K562 (cell line): ENCODE measurements at regions not wholly inside any gene's neighbourhood (a gene's known extent, or its start where the extent isn't known, plus 50 kb on each side); places are given as distances from the start of the nearest gene placed in this dataset.
A peak's percentile ranks its signal among the peaks of the same experiment; 100 is the strongest.

ENCODE experiments used
- CBX3 ChIP-seq, 2 experiments: IDR thresholded peaks; 1 replicate in 1 of 2; 2 replicates in 1 of 2; pipeline ENCODE4 v1.6.1; 2012; ENCODE audit warnings: inconsistent platforms in 2 of 2, low read length in 2 of 2, borderline replicate concordance in 1 of 2, control low read depth in 1 of 2
- CREB3 ChIP-seq: fragments of 450-650 bp; conservative IDR thresholded peaks from 2 replicates; pipeline ENCODE4 v1.6.1; 2016; ENCODE audit warnings: missing genetic modification characterization, low read depth, mild to moderate bottlenecking, missing compliant biosample characterization, moderate library complexity
- FOXP4 ChIP-seq: sonication (generic); formaldehyde crosslinking; IDR thresholded peaks from 2 replicates; pipeline ENCODE4 v1.8.0; 2022; ENCODE audit warnings: mild to moderate bottlenecking, missing genetic modification reagents, borderline replicate concordance
- GATA2 ChIP-seq: sonication (generic); formaldehyde crosslinking; IDR thresholded peaks from 2 replicates; pipeline ENCODE4 v1.4.0; 2020; ENCODE audit warnings: mild to moderate bottlenecking, missing genetic modification reagents
- KHSRP ChIP-seq: fragments of 450-650 bp; IDR thresholded peaks from 2 replicates; pipeline ENCODE4 v1.6.1; 2017
- MLLT1 ChIP-seq, 2 experiments: fragments of 450-650 bp; IDR thresholded peaks; 2 replicates each; pipeline ENCODE4 v1.6.1; 2016
- MTF1 ChIP-seq: fragments of 250-450 bp; sonication (Bioruptor Pico); IDR thresholded peaks from 2 replicates; pipeline ENCODE4 v1.9.0; 2021; ENCODE audit warnings: moderate library complexity, mild to moderate bottlenecking, inconsistent platforms, borderline replicate concordance
- MYBL2 ChIP-seq, 2 experiments: fragments of 450-650 bp in 1 of 2; sonication (generic) in 1 of 2; formaldehyde crosslinking in 1 of 2; IDR thresholded peaks; 2 replicates each; pipeline versions ENCODE4 v1.6.1 to v1.8.1; 2017 to 2022; ENCODE audit warnings: borderline replicate concordance in 1 of 2, inconsistent platforms in 1 of 2, low read depth in 1 of 2, mild to moderate bottlenecking in 1 of 2, missing genetic modification reagents in 1 of 2, moderate library complexity in 1 of 2
- MYNN ChIP-seq, 2 experiments: sonication (generic); formaldehyde crosslinking in 1 of 2; IDR thresholded peaks; 2 replicates each; pipeline versions ENCODE4 v1.5.0 to v1.6.1; 2016 to 2020; ENCODE audit warnings: antibody characterized with exemption in 1 of 2, missing genetic modification reagents in 1 of 2
- PHTF2 ChIP-seq: fragments of 250-450 bp; sonication (Bioruptor Pico); IDR thresholded peaks from 2 replicates; pipeline ENCODE4 v1.5.0; 2021; ENCODE audit warnings: mild to moderate bottlenecking
- POLR2H ChIP-seq: IDR thresholded peaks from 2 replicates; pipeline ENCODE4 v1.6.1; 2016; ENCODE audit warnings: missing genetic modification characterization, low read depth, mild to moderate bottlenecking, control low read depth, missing compliant biosample characterization, moderate library complexity
- POLR3G ChIP-seq: IDR thresholded peaks from 2 replicates; pipeline ENCODE4 v1.6.1; 2011; ENCODE audit not compliant: insufficient read length, insufficient replicate concordance; ENCODE audit errors: extremely low read depth
- PPARD ChIP-seq: fragments of 250-450 bp; sonication (Bioruptor Pico); IDR thresholded peaks from 2 replicates; pipeline ENCODE4 v1.8.0; 2022; ENCODE audit warnings: inconsistent platforms, mild to moderate bottlenecking, moderate library complexity
- PURB ChIP-seq: sonication (generic); formaldehyde crosslinking; IDR thresholded peaks from 2 replicates; pipeline ENCODE4 v1.9.0; 2021; ENCODE audit warnings: low read depth, mild to moderate bottlenecking, missing genetic modification reagents
- SETDB1 ChIP-seq: IDR thresholded peaks from one replicate; pipeline ENCODE4 v1.6.1; 2012; ENCODE audit warnings: low read length, control low read depth, inconsistent platforms
- SFPQ ChIP-seq: fragments of 200-400 bp; formaldehyde crosslinking; IDR thresholded peaks from 2 replicates; pipeline ENCODE4 v1.6.1; 2017; ENCODE audit warnings: mild to moderate bottlenecking, low read depth, low read length, moderate library complexity
- SMAD2 ChIP-seq: fragments of 150-350 bp; IDR thresholded peaks from 2 replicates; pipeline ENCODE4 v1.6.1; 2014; ENCODE audit warnings: low read depth, mild to moderate bottlenecking, low read length
- SREBF1 ChIP-seq: fragments of 150-350 bp; IDR thresholded peaks from 2 replicates; pipeline ENCODE4 v1.6.1; 2014; ENCODE audit warnings: antibody characterized with exemption, low read depth, low read length, borderline replicate concordance
- YBX1 ChIP-seq: fragments of 450-650 bp; IDR thresholded peaks from 2 replicates; pipeline ENCODE4 v1.7.1; 2016; ENCODE audit warnings: mild to moderate bottlenecking
- ZNF165 ChIP-seq: fragments of 250-450 bp; sonication (Bioruptor Pico); IDR thresholded peaks from 2 replicates; pipeline ENCODE4 v1.4.0; 2020; ENCODE audit warnings: borderline replicate concordance
- ZNF740 ChIP-seq, 3 experiments: fragments of 200-800 bp in 1 of 3; sonication (Bioruptor generic) in 1 of 3; sonication (generic) in 1 of 3; formaldehyde crosslinking in 1 of 3; IDR thresholded peaks; 2 replicates each; pipeline versions ENCODE4 v1.6.1 to v1.8.0; 2016 to 2022; ENCODE audit warnings: mild to moderate bottlenecking in 2 of 3, missing compliant biosample characterization in 2 of 3, missing genetic modification characterization in 2 of 3, missing genetic modification reagents in 1 of 3

- TF ChIP-seq SFPQ (no peak), MYNN (IDR thresholded peaks at IDR 0.05) (no peak), MYNN (CRISPR knock-in tag; IDR thresholded peaks at IDR 0.05) (no peak), MTF1 (CRISPR knock-in tag) (no peak), MLLT1 (IDR thresholded peaks at IDR 0.05) (no peak), SETDB1 (no peak), YBX1 (no peak), KHSRP (no peak), MYBL2 (IDR thresholded peaks at IDR 0.05; ENCODE audit: low read depth) (no peak), MYBL2 (CRISPR knock-in tag; IDR thresholded peaks at IDR 0.05; ENCODE audit: borderline replicate concordance) (no peak), PHTF2 (CRISPR knock-in tag) (no peak), GATA2 (CRISPR knock-in tag) (no peak), CBX3 (IDR thresholded peaks at IDR 0.05; ENCODE audit: borderline replicate concordance in 1 of 2, low read length in 2 of 2) (no peak), PURB (CRISPR knock-in tag) (no peak), FOXP4 (CRISPR knock-in tag) (no peak), POLR2H (tag) (0 out of 2 replicates have a peak, but pooled peaks have one; percentile 32), POLR3G (no peak), ZNF740 (CRISPR knock-in tag; IDR thresholded peaks at IDR 0.05) (no peak), ZNF740 (tag; IDR thresholded peaks at IDR 0.05) (no peak), SMAD2 (no peak), CREB3 (tag) (no peak), PPARD (CRISPR knock-in tag) (no peak), SREBF1 (no peak), ZNF165 (no peak)
These were observed 65.3 kb upstream of the CCDC85A start (continued) for GRCh38 chr2:56118474-56118873.
